ENCODE measurements at regions not wholly inside any gene's neighbourhood (a gene's known extent, or its start where the extent isn't known, plus 50 kb on each side); places are given as distances from the start of the nearest gene placed in this dataset.
"Not testable (repeated sequence)": the region's sequence is repeated elsewhere in the genome, so short reads cannot be mapped to it uniquely, and the experiment has no call there.

DNA sequence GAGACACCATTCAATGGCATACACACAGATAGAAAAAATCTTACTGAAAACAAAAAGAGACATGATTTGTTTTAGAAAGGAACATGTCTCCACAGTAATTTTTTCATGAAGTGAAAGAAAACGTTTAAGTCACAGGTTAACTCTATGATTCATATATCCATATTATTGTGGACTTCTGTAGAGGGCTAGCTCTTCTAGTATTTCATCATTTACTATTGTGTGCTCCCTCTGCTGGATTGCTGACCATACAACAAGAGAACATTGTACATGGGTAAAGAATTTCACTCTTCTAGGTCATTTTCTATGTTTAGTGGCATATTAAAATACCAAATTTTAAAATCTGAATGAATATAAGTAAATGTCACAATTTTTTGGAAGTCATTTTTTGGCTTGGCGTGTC lies 91.8 kb upstream of the POU3F4 start:
- H3K27me3 ChIP-seq (replicated peaks; ENCODE audit: control insufficient read depth, insufficient read depth, low read length): peaks cover 3% of the 10 kb centered on the region
- no peaks in the 10 kb centered on the region for H3K9me3 ChIP-seq (ENCODE audit: control insufficient read depth, low read length)
- H3K4me3 ChIP-seq (ENCODE audit: low read length): no peak overlapping the region
- H3K9ac ChIP-seq (ENCODE audit: low read length): no peak overlapping the region
- no peaks in the 10 kb centered on the region for H3K4me1 ChIP-seq (ENCODE audit: control insufficient read depth, insufficient read depth, low read length)
- no peaks in the 10 kb centered on the region for H3K36me3 ChIP-seq (ENCODE audit: control insufficient read depth, insufficient read depth, low read length, severe bottlenecking)
- DNase-seq (ENCODE audit: low read depth): peak; percentile 5

DNA sequence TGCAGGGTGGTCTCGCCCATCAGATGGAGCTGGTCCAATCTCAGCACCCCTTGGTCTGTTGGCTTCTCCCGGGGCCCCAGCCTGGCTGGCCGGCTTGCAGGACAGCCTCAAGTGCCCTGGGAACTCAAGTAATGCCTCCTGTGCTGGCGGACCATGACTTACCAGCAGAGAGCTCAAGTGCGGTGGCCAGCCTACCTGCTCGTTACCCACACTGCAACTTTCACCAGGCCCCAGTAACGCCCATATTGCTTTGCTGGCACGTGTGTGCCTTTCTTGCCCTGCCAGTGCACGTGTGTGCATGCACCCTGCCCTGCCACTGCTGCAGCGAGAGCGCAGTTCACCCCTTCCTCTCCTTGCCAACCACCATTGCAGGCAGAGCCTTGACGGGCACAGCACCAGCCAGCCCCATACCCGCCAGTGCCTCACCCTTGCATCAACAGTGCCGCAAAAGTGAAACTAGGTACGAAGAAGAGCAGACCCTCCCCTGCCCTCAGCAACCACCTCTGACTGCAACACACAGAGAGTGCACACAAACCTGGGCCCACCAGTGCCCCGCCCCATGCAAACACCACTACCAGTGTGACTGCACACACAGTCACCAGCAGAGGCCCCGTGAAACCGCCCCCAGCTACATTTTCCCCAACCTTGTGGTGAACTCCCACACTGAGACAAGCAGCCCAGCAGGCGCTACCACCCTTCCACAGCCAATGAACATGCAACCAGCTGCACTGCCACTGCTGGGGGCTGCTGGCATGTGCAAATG lies 88.9 kb upstream of the POU3F4 start:
- Histone ChIP-seq H3K36me3 (ENCODE audit: control insufficient read depth, insufficient read depth, low read length, severe bottlenecking) (no peaks in the 10 kb centered on the region), H3K9me3 (ENCODE audit: control insufficient read depth, low read length) (peaks cover 12% of the 10 kb centered on the region), H3K9ac (ENCODE audit: low read length) (no peak overlapping the region), H3K4me3 (ENCODE audit: low read length) (no peak overlapping the region), H3K27me3 (replicated peaks; ENCODE audit: control insufficient read depth, insufficient read depth, low read length) (peaks cover 3% of the 10 kb centered on the region), H3K4me1 (ENCODE audit: control insufficient read depth, insufficient read depth, low read length) (no peaks in the 10 kb centered on the region)
- DNase-seq (ENCODE audit: low read depth): no peak

DNA sequence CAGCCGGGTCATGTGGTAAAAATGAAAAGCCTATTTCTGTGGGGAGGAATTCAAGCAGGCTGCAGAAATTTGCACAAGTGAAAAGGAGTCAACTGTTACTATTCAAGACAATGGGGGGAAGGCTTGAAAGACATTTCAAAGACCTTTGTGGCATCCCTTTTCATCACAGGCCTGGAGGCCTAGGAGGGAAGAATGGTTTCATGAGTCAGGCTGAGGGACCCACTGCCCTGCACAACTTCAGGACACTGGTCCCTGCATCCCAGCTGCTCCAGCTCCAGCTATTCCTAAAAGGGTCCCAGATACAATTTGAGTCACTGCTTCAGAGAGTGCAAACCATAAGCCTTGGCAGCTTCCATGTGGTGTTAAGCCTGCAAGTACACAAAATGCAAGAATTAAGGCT lies 85.3 kb upstream of the POU3F4 start:
- Histone ChIP-seq H3K9me3 (ENCODE audit: control insufficient read depth, low read length) (peaks cover 13% of the 10 kb centered on the region), H3K27me3 (replicated peaks; ENCODE audit: control insufficient read depth, insufficient read depth, low read length) (peaks cover 3% of the 10 kb centered on the region), H3K9ac (ENCODE audit: low read length) (no peak overlapping the region), H3K4me3 (ENCODE audit: low read length) (no peak overlapping the region), H3K36me3 (ENCODE audit: control insufficient read depth, insufficient read depth, low read length, severe bottlenecking) (no peaks in the 10 kb centered on the region), H3K4me1 (ENCODE audit: control insufficient read depth, insufficient read depth, low read length) (no peaks in the 10 kb centered on the region)
- DNase-seq (ENCODE audit: low read depth): no peak

DNA sequence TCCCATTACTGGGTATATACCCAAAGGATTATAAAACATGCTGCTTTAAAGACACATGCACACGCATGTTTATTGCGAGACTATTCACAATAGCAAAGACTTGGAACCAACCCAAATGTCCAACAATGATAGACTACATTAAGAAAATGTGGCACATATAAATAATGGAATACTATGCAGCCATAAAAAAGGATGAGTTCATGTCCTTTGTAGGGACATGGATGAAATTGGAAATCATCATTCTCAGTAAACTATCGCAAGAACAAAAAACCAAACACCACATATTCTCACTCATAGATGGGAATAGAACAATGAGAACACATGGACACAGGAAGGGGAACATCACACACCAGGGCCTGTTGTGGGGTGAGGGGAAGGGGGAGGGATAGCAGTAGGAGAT lies 65.5 kb upstream of the POU3F4 start:
- not testable (repeated sequence) for H3K36me3 ChIP-seq (ENCODE audit: control insufficient read depth, insufficient read depth, low read length, severe bottlenecking); DNase-seq (ENCODE audit: low read depth); H3K4me3 ChIP-seq (ENCODE audit: low read length); H3K4me1 ChIP-seq (ENCODE audit: control insufficient read depth, insufficient read depth, low read length); H3K9ac ChIP-seq (ENCODE audit: low read length); H3K27me3 ChIP-seq (replicated peaks; ENCODE audit: control insufficient read depth, insufficient read depth, low read length)
- peaks cover 27% of the 10 kb centered on the region for H3K9me3 ChIP-seq (ENCODE audit: control insufficient read depth, low read length)

DNA sequence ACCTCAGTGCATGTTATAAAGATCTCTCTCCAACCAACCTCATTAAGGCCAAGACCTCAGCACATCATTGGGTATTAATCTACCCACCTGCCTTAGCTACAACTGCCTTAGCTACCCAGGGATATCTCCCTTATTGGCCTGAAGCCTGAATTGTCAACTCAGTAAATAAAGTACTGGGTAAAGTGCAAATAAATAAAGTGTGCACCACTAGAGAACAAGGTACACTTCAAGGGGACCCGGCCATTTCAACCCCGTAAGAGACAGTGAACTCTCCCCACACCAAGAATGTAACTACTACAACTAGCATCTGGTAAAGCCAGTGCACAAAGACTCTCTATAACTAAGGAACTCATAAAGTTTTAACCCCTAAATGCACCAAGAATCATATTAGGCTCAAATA lies 61.7 kb upstream of the POU3F4 start:
- no peak for DNase-seq (ENCODE audit: low read depth)
- Histone ChIP-seq H3K36me3 (ENCODE audit: control insufficient read depth, insufficient read depth, low read length, severe bottlenecking) (no peaks in the 10 kb centered on the region), H3K4me1 (ENCODE audit: control insufficient read depth, insufficient read depth, low read length) (no peaks in the 10 kb centered on the region), H3K27me3 (replicated peaks; ENCODE audit: control insufficient read depth, insufficient read depth, low read length) (no peaks in the 10 kb centered on the region), H3K9ac (ENCODE audit: low read length) (no peak overlapping the region), H3K9me3 (ENCODE audit: control insufficient read depth, low read length) (peaks cover 24% of the 10 kb centered on the region), H3K4me3 (ENCODE audit: low read length) (no peak overlapping the region)
